Right hindlimb (tissue), 1 donor: ENCODE measurements at regions not wholly inside any gene's neighbourhood (a gene's known extent, or its start where the extent isn't known, plus 50 kb on each side); places are given as distances from the start of the nearest gene placed in this dataset.

Experiments used
- DNase-seq: peaks from one replicate; pipeline ENCODE4 v3.0.0-alpha.2; 2018

GRCh38 chr1:193677874-193678273 lies 491.5 kb upstream of the B3GALT2 start:
- no peak for DNase-seq

GRCh38 chr1:193676996-193677549 lies 490.7 kb upstream of the B3GALT2 start:
- no peak for DNase-seq

GRCh38 chr1:193674292-193674944 lies 488.0 kb upstream of the B3GALT2 start:
- DNase-seq = no peak

- DNase-seq = no peak
These were observed 480.2 kb upstream of the B3GALT2 start for GRCh38 chr1:193666485-193667083.

DNA sequence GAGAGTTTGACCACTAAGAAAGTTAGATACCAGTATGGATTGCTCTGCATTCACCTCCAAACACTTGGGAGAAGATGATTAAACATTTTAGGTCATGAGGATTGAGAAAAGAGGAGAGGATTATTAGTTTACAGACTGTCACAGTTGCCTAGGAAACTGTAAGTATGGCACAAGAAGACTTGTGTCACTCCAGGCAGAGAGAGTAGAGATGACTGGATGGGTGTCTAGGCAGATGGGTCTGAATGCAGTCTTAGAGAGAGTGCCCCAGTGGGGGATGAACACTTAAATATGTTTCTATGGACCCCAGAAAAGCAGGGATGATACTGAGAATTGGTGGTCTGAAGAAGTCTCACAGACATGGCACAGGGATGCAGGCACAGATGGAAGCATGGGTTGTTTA lies 477.6 kb upstream of the B3GALT2 start:
- no peak for DNase-seq

GRCh38 chr1:193662030-193662429 lies 475.6 kb upstream of the B3GALT2 start:
- no peak for DNase-seq

DNA sequence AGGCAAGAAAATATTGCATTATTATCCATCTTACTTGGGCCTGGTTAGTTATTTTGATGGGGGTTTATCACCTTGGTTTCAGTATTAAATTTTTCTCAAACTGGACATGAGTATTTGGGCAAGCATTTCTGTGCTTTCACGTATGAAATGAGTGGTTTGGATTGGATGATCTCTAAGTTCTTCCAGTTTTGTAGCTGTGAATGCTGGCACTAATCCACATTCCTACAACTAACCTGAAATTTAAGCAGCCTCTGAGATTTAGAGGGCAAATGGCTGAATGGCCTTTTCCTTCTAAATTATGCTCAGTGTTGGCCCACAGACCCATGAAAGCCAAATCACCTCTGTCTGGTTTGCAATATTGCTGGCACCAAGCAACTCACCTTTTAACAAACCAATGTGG lies 475.0 kb upstream of the B3GALT2 start:
- DNase-seq = no peak

GRCh38 chr1:193660428-193660827 lies 474.0 kb upstream of the B3GALT2 start:
- no peak for DNase-seq

DNA sequence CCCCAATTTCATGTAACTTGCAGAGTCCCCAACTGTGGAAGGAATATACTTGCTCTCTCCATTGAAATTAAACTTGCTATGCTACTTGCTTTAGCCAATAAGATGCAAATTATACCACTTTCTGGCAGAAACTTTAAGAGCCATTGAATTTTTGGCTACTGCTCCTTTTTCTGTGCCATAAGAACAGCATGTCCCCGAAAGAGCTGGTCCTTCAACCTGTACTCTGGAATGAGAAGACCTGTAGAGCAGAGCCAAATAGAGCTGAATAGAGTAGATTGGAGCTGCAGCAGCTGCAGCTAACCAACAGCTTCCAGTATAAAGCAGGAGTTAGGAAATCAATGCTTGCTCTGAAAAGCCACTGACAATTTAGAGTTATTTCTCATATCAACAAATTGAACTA lies 472.3 kb upstream of the B3GALT2 start:
- no peak for DNase-seq

DNA sequence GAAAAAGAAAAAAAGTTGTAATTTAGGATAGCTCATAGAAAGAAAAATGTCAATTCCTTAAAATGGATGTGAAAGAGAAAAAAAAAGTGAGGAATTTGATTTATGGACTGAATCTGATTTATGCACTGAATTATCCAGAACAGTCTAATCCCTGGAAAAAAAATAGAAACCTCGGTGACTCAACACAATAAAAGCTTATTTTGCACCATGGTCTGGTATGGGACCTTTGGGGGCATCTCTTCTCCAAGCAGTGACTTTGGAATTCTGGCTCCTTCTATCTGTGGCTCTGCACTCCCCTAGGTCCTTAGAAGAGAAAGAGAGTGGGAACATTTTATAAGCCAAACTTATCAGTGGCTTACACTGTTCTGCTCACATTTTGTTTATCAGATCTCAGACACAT lies 471.7 kb upstream of the B3GALT2 start:
- DNase-seq = no peak

GRCh38 chr1:193657552-193657951 lies 471.1 kb upstream of the B3GALT2 start:
- DNase-seq = no peak

DNA sequence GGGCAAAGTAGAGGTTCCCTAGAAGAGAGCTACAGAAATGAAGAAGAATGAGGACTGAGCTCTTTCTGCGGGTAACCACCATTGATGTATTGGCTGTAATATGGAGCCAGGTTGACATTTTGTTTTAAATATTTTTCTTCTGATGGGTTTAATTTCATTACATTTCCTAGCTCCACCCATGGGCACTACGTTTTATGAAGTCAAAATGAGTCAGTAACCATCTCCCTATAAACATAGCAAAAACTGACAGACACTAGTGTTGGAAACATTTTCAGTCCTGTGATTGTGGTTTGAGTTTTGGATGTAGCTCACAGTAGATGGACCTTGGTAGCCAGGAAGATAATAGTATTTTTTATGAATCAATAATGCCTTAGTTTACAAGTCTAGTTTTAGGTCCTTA lies 470.4 kb upstream of the B3GALT2 start:
- no peak for DNase-seq

DNA sequence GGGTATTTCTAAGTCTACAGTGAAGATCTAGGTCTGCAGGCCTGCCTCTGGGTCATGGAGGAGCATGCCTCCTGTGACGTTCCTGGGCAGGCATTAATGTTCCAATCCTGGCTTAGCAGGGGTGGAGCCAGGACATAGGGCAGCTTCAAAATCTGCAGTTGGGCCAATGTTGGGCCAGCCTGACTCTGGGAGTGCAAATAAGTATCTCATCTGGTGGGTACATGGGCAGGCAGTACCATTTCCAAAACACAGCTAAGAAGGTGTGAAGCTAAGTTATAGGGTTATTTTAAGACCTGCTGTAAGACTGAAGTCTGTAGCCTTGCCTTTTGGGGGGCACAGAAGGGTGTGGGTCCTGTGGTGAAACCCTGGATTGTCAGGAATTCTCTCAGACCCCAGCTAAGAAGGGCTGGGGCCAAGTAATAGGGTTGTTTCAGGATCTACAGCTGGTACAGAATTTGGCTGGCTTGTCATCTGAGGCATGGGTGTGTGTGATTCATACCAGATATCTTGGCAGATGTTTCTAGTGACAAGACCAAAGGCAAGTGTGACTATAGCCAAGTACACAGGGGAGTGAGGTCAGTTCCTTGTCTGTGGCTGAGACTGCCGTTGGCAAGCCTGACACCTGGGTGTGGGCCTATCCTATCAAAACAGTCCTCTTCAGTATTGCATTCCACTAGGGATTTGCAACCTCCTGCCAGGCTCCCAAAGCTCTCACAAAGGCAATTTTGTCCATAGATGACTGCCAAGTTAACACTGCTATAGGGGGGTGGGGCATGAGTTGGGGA lies 468.7 kb upstream of the B3GALT2 start:
- no peak for DNase-seq

- no peak for DNase-seq
These were observed 463.2 kb upstream of the B3GALT2 start for GRCh38 chr1:193649587-193649986.

DNA sequence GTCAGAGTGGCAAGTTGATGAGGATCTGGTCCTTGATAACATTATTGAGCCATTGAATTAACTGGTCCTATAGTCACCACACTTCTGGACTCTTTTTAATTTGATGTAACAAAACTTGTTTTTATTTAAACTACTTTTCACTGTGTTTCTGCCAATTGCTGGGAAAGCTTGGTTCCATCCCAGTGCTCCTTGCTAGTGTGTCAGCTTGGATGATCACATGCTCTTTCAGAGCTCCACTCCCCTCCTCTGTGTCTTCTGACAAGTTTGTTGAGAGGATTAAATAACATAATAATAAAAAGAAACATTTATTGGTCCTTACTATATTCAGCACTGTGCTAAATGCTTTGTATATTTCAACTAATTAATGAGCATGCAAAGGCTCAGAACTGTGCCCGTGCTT lies 448.5 kb upstream of the B3GALT2 start:
- no peak for DNase-seq

- DNase-seq = no peak
These were observed 448.1 kb upstream of the B3GALT2 start for GRCh38 chr1:193634470-193634869.

GRCh38 chr1:193633991-193634390 lies 447.6 kb upstream of the B3GALT2 start:
- no peak for DNase-seq

GRCh38 chr1:193633093-193633492 lies 446.7 kb upstream of the B3GALT2 start:
- no peak for DNase-seq

- no peak for DNase-seq
These were observed 444.9 kb upstream of the B3GALT2 start for GRCh38 chr1:193631306-193631705.

- DNase-seq = no peak
These were observed 443.5 kb upstream of the B3GALT2 start for GRCh38 chr1:193629875-193630274.

DNA sequence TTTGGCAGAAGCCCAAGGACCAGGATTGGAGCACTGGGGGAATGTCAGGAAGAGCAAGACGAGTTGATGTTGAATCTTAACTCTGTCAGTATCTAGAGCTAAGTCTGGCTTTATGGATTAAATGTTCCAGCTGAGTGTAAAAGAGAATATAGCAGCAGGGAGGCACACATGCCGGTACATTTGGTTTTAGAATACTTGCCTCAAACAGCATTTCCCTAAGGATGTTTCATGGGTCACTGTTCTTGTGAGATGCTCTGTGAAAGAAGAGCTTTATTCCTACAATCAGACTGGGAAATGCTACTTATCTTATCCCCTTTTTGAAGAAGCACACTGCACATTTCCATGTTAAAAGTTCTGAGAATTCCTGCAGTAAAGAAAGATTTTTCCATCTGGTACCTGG lies 440.3 kb upstream of the B3GALT2 start:
- DNase-seq = no peak

DNA sequence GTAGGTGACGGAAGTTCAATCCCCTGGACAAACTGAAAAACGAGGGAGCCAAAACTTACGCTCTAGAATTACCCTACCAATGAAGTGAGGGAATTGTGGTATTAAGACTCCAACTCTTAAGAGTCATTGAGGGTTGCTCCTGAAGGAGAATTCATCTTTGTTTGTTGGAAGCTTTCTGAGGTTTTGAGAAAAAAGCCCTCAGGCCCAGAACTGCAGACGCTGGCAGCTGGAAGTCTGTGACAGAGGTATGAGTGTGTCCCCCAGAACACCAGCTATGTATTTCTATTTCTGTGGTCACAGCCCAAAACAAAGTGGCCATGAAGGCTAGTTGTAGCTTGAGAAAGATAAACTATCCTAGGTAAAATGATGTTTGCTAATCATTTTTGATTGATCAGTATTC lies 438.8 kb upstream of the B3GALT2 start:
- no peak for DNase-seq

- DNase-seq = no peak
These were observed 433.5 kb upstream of the B3GALT2 start for GRCh38 chr1:193619911-193620310.

DNA sequence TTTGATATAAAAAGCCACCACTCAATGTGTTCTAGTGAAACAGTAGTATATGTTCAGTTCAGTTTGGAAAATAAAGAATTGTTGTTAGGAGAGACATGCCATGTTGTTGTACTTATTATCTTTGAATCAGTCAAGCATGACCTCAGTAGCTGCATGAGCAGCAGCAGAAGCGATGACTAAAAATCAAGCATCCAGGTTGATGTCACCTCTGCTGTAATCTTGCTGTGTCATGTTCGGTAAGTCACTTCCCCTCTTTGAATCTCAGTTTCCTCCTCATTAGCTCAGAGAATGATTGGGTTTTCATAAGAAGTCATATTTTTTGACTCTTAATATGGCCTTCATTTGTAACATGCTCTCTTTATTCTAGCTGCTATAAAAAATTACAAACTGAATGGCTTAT lies 428.4 kb upstream of the B3GALT2 start:
- DNase-seq = no peak
